ENCODE measurements at regions not wholly inside any gene's neighbourhood (a gene's known extent, or its start where the extent isn't known, plus 50 kb on each side); places are given as distances from the start of the nearest gene placed in this dataset.

DNA sequence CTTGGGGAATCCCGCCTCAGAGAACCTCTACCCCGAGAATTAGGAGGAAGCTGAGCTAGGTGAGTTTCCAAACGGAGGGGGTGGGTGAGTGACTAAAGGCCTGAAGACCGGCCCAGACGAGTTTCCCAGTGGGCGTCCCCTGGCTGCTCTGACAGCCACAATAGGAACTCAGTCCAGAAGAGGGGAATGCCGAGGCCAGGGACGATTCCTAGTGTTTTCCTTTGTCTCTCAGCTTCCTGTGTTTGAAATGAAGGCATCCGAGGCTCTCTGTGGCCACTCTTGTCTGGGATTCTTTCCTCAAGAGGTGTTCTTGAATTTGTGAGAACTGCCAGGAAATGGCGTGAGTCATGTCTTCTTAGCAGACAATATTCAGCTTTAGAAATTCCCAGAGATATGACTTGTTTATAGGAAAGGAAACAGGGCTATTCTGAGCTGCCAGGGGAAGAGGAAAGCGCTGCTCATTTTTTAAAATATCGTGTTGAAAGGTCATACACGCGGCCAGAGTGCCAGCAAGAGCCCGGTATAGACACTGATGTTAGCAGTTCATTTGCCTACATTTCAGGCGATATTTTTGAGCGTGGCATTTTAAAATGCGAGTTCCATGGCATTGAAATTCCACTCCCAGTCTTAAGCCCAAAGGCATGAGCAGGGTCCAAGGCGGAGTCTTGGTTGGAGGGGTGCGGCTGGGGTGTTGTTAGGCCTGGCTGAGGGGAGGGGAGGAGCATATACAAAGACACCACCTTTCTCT, 169.1 kb upstream of the KLF7 start:
- TF ChIP-seq, protein P1, sequence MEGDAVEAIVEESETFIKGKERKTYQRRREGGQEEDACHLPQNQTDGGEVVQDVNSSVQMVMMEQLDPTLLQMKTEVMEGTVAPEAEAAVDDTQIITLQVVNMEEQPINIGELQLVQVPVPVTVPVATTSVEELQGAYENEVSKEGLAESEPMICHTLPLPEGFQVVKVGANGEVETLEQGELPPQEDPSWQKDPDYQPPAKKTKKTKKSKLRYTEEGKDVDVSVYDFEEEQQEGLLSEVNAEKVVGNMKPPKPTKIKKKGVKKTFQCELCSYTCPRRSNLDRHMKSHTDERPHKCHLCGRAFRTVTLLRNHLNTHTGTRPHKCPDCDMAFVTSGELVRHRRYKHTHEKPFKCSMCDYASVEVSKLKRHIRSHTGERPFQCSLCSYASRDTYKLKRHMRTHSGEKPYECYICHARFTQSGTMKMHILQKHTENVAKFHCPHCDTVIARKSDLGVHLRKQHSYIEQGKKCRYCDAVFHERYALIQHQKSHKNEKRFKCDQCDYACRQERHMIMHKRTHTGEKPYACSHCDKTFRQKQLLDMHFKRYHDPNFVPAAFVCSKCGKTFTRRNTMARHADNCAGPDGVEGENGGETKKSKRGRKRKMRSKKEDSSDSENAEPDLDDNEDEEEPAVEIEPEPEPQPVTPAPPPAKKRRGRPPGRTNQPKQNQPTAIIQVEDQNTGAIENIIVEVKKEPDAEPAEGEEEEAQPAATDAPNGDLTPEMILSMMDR (conservative IDR thresholded peaks at IDR 0.05), result no peak
- no peak for TF ChIP-seq EZH2 (IDR thresholded peaks at IDR 0.05; ENCODE audit: low read depth)

Measured in PC-9 (cell line).